B cell (primary cell): ENCODE measurements at regions not wholly inside any gene's neighbourhood (a gene's known extent, or its start where the extent isn't known, plus 50 kb on each side); places are given as distances from the start of the nearest gene placed in this dataset.

Experiments used
- ATAC-seq: fragments of 200-7000 bp; cut with Tn5 transposase; one replicate; pipeline ENCODE4 v1.10.0; 2021; ENCODE audit warnings: low read depth, mild to moderate bottlenecking, moderate number of reproducible peaks, moderate library complexity
- CTCF ChIA-PET: fragments of 350-600 bp; sonication (Branson Sonifier 250); formaldehyde crosslinking; loops from one replicate; lab custom pipeline; 2021; ENCODE audit warnings: antibody characterized with exemption, inconsistent platforms; lab: Charles Lee
- POLR2A ChIA-PET: fragments of 350-600 bp; sonication (Branson Sonifier 250); formaldehyde crosslinking; loops from one replicate; lab custom pipeline; 2021; ENCODE audit warnings: antibody characterized with exemption; lab: Charles Lee
- DNase-seq: peaks from one replicate; pipeline ENCODE4 v3.0.0; 2013
- H2AFZ ChIP-seq: 2 replicates; pipeline ENCODE4 v1.6.1; 2012; ENCODE audit warnings: mild to moderate bottlenecking, low read depth, low read length; ENCODE audit not compliant: insufficient read depth, poor library complexity, severe bottlenecking
- H3K27ac ChIP-seq, 2 donors: 1 replicate in 1 of 2; 2 replicates in 1 of 2; pipeline ENCODE4 v1.5.1; 2012 to 2013; ENCODE audit warnings: low read length in 2 of 2, mild to moderate bottlenecking in 2 of 2, moderate library complexity in 1 of 2
- H3K27me3 ChIP-seq, 4 experiments: fragments of 200-600 bp in 1 of 4; sonication (generic) in 1 of 4; replicated peaks in 1 of 4; 1 replicate in 2 of 4; 2 replicates in 2 of 4; pipeline versions ENCODE4 v1.6.1 to v1.7.0; 2013 to 2016; ENCODE audit warnings: low read length in 3 of 4, mild to moderate bottlenecking in 2 of 4, mixed read lengths in 1 of 4, moderate library complexity in 1 of 4; ENCODE audit not compliant: insufficient read depth in 4 of 4, control insufficient read depth in 3 of 4; ENCODE audit errors: control extremely low read depth in 1 of 4
- H3K36me3 ChIP-seq, 2 experiments: replicated peaks in 1 of 2; 1 replicate in 1 of 2; 2 replicates in 1 of 2; pipeline versions ENCODE4 v1.6.1 to v1.7.1; 2013; ENCODE audit warnings: low read length in 1 of 2; ENCODE audit not compliant: insufficient read depth in 2 of 2, control insufficient read depth in 1 of 2; ENCODE audit errors: control extremely low read depth in 1 of 2, extremely low read depth in 1 of 2
- H3K4me1 ChIP-seq, 2 donors: fragments of 200-600 bp in 1 of 2; sonication (generic) in 1 of 2; 1 replicate in 1 of 2; 2 replicates in 1 of 2; pipeline versions ENCODE4 v1.5.1 to v1.6.1; 2013 to 2017; ENCODE audit warnings: low read length in 2 of 2; ENCODE audit not compliant: control insufficient read depth in 2 of 2, insufficient read depth in 2 of 2
- H3K4me2 ChIP-seq: replicated peaks from 2 replicates; pipeline ENCODE3; 2012; ENCODE audit warnings: mild to moderate bottlenecking, low read depth, low read length; ENCODE audit not compliant: poor library complexity, severe bottlenecking
- H3K4me3 ChIP-seq, 5 experiments: fragments of 200-600 bp in 1 of 5; sonication (generic) in 1 of 5; 1 replicate in 3 of 5; 2 replicates in 2 of 5; pipeline versions ENCODE4 v1.5.1 to v1.7.0; 2011 to 2016; ENCODE audit warnings: low read length in 4 of 5, mild to moderate bottlenecking in 4 of 5, low read depth in 2 of 5, control low read depth in 1 of 5, moderate library complexity in 1 of 5; ENCODE audit not compliant: insufficient read depth in 1 of 5; ENCODE audit errors: control extremely low read depth in 1 of 5, extremely low read depth in 1 of 5
- H3K79me2 ChIP-seq: fragments of 200-600 bp; sonication (generic); one replicate; pipeline ENCODE4 v1.6.0; 2016; ENCODE audit warnings: low read length; ENCODE audit not compliant: control insufficient read depth, insufficient read depth
- H3K9ac ChIP-seq: fragments of 200-600 bp; sonication (generic); 2 replicates; pipeline ENCODE4 v1.6.1; 2017; ENCODE audit warnings: mild to moderate bottlenecking, low read length, moderate library complexity
- H3K9me3 ChIP-seq, 3 donors: one replicate each; pipeline versions ENCODE4 v1.6.1 to v1.7.1; 2013; ENCODE audit warnings: low read length in 2 of 3; ENCODE audit not compliant: control insufficient read depth in 2 of 3, insufficient read depth in 1 of 3; ENCODE audit errors: control extremely low read depth in 1 of 3
- H4K20me1 ChIP-seq: 2 replicates; pipeline ENCODE4 v1.6.0; 2012; ENCODE audit warnings: mild to moderate bottlenecking, low read length; ENCODE audit not compliant: insufficient read depth, control insufficient read depth, poor library complexity, severe bottlenecking
- H3K27ac Mint-ChIP-seq: one replicate; pipeline ENCODE4 v1.8.0; 2021; ENCODE audit warnings: mixed read lengths
- H3K27me3 Mint-ChIP-seq: one replicate; pipeline ENCODE4 v1.8.0; 2021; ENCODE audit warnings: mixed read lengths
- H3K4me1 Mint-ChIP-seq: one replicate; pipeline ENCODE4 v1.8.0; 2021; ENCODE audit warnings: mixed read lengths
- H3K4me3 Mint-ChIP-seq: one replicate; pipeline ENCODE4 v1.8.0; 2021; ENCODE audit warnings: mixed read lengths
- H3K9me3 Mint-ChIP-seq: one replicate; pipeline ENCODE4 v1.8.0; 2022; ENCODE audit warnings: mixed read lengths; ENCODE audit not compliant: insufficient read depth
- CTCF ChIP-seq: fragments of 200-600 bp; IDR thresholded peaks from one replicate; pipeline ENCODE4 v1.8.0; 2022; ENCODE audit warnings: antibody characterized with exemption, mild to moderate bottlenecking
- EZH2 ChIP-seq: IDR thresholded peaks from 2 replicates; pipeline ENCODE4 v1.6.1; 2012; ENCODE audit warnings: borderline replicate concordance, low read depth, mild to moderate bottlenecking, moderate library complexity, low read length; ENCODE audit not compliant: insufficient read depth, poor library complexity, severe bottlenecking
- WGBS: methylation state at CpG from one replicate; pipeline ENCODE4 v1.1.5; 2013; ENCODE audit warnings: missing lambda C conversion rate; ENCODE audit not compliant: insufficient coverage; 5-methylcytosine and 5-hydroxymethylcytosine counted together
- intact Hi-C: fragments of 100-400 bp; cut with micrococcal nuclease; formaldehyde crosslinking; loops from one replicate; pipeline ENCODE4 v1.10.0; 2022

GRCh38 chr1:170853867-170854266 lies 81.5 kb upstream of the MROH9 start:
- Histone ChIP-seq H3K4me3 (no peak overlapping the region), H2AFZ (no peak overlapping the region), H4K20me1 (no peaks in the 10 kb centered on the region), H3K36me3 (no peaks in the 10 kb centered on the region), H3K27ac (no peak overlapping the region), H3K9ac (no peak overlapping the region), H3K27me3 (no peaks in the 10 kb centered on the region), H3K4me1 (no peaks in the 10 kb centered on the region), H3K79me2 (no peaks in the 10 kb centered on the region), H3K4me2 (no peak overlapping the region), H3K9me3 (no peaks in the 10 kb centered on the region)
- ChIA-PET POLR2A (no interaction called here), CTCF (no interaction called here)
- no peak overlapping the region for H3K4me3 Mint-ChIP-seq
- no peaks in the 10 kb centered on the region for H3K27me3 Mint-ChIP-seq
- DNase-seq: no peak
- no peak for ATAC-seq
- intact Hi-C loops: no loop called here
- H3K27ac Mint-ChIP-seq: no peak overlapping the region
- H3K9me3 Mint-ChIP-seq: no peaks in the 10 kb centered on the region
- H3K4me1 Mint-ChIP-seq: no peaks in the 10 kb centered on the region
- TF ChIP-seq CTCF (no peak), EZH2 (no peak)

GRCh38 chr1:170854677-170855076 lies 80.7 kb upstream of the MROH9 start:
- Histone ChIP-seq H3K9me3 (no peaks in the 10 kb centered on the region), H3K36me3 (no peaks in the 10 kb centered on the region), H3K4me1 (no peaks in the 10 kb centered on the region), H3K9ac (no peak overlapping the region), H3K27ac (no peak overlapping the region), H3K4me3 (no peak overlapping the region), H4K20me1 (no peaks in the 10 kb centered on the region), H2AFZ (no peak overlapping the region), H3K27me3 (no peaks in the 10 kb centered on the region), H3K79me2 (no peaks in the 10 kb centered on the region), H3K4me2 (no peak overlapping the region)
- 76% methylated on average over 2 of the region's 5 CpGs for WGBS
- no peaks in the 10 kb centered on the region for H3K27me3 Mint-ChIP-seq
- DNase-seq: no peak
- H3K4me1 Mint-ChIP-seq: no peaks in the 10 kb centered on the region
- POLR2A ChIA-PET: no interaction called here
- H3K9me3 Mint-ChIP-seq: no peaks in the 10 kb centered on the region
- intact Hi-C loops: no loop called here
- no peak overlapping the region for H3K27ac Mint-ChIP-seq
- CTCF ChIA-PET: interaction anchor here (0.7 kb wide), 1 partner anchor 537 kb away, joined by 4 read pairs; no protein-coding TSS in a partner anchor
- no peak overlapping the region for H3K4me3 Mint-ChIP-seq
- no peak for TF ChIP-seq EZH2
- no peak for ATAC-seq
